H9 (cell line): ENCODE measurements at regions not wholly inside any gene's neighbourhood (a gene's known extent, or its start where the extent isn't known, plus 50 kb on each side); places are given as distances from the start of the nearest gene placed in this dataset.

Source experiments
- DNase-seq: peaks from one replicate; pipeline ENCODE4 v3.0.0-alpha.2; 2017
- H2AFZ ChIP-seq: one replicate; pipeline ENCODE4 v1.6.1; 2013; ENCODE audit warnings: mild to moderate bottlenecking, low read length, control low read depth, moderate library complexity
- H2AK5ac ChIP-seq: 2 replicates; pipeline ENCODE4 v1.6.1; 2013; ENCODE audit warnings: low read length, control low read depth, mixed read lengths; ENCODE audit not compliant: insufficient read length
- H2BK120ac ChIP-seq: one replicate; pipeline ENCODE4 v1.6.1; 2013; ENCODE audit warnings: low read depth, mild to moderate bottlenecking, low read length, control low read depth, inconsistent platforms; ENCODE audit not compliant: poor library complexity, severe bottlenecking
- H2BK12ac ChIP-seq: 2 replicates; pipeline ENCODE4 v1.6.1; 2013; ENCODE audit warnings: low read length, control low read depth, mixed read lengths, low read depth; ENCODE audit not compliant: insufficient read length
- H2BK15ac ChIP-seq: 2 replicates; pipeline ENCODE4 v1.6.1; 2013; ENCODE audit warnings: low read depth, low read length, control low read depth
- H2BK20ac ChIP-seq: one replicate; pipeline ENCODE4 v1.6.1; 2013; ENCODE audit warnings: low read depth, mild to moderate bottlenecking, low read length, control low read depth, inconsistent platforms; ENCODE audit not compliant: poor library complexity, severe bottlenecking
- H2BK5ac ChIP-seq: 2 replicates; pipeline ENCODE4 v1.6.1; 2013; ENCODE audit warnings: low read length, control low read depth, mixed read lengths; ENCODE audit not compliant: insufficient read length
- H3K14ac ChIP-seq: 2 replicates; pipeline ENCODE4 v1.6.1; 2013; ENCODE audit warnings: low read length, control low read depth; ENCODE audit not compliant: insufficient read depth
- H3K18ac ChIP-seq: 2 replicates; pipeline ENCODE4 v1.6.1; 2013; ENCODE audit warnings: low read depth, mild to moderate bottlenecking, mixed read lengths, low read length, control low read depth; ENCODE audit not compliant: insufficient read length
- H3K23ac ChIP-seq: 2 replicates; pipeline ENCODE4 v1.6.1; 2013; ENCODE audit warnings: low read length, control low read depth, mixed read lengths, low read depth; ENCODE audit not compliant: insufficient read length
- H3K23me2 ChIP-seq: 2 replicates; pipeline ENCODE4 v1.6.1; 2013; ENCODE audit warnings: low read depth, mild to moderate bottlenecking, mixed read lengths, low read length, control low read depth; ENCODE audit not compliant: insufficient read length, poor library complexity, severe bottlenecking
- H3K27ac ChIP-seq: 2 replicates; pipeline ENCODE4 v1.5.1; 2013; ENCODE audit warnings: low read length, control low read depth, mixed read lengths, low read depth; ENCODE audit not compliant: insufficient read length
- H3K27me3 ChIP-seq: 2 replicates; pipeline ENCODE4 v1.6.1; 2013; ENCODE audit warnings: low read length, control low read depth, inconsistent platforms; ENCODE audit not compliant: insufficient read depth
- H3K4ac ChIP-seq: 2 replicates; pipeline ENCODE4 v1.6.1; 2013; ENCODE audit warnings: low read depth, mild to moderate bottlenecking, control low read depth, inconsistent platforms, low read length, moderate library complexity
- H3K4me1 ChIP-seq: 2 replicates; pipeline ENCODE4 v1.6.1; 2013; ENCODE audit warnings: low read length, control low read depth, inconsistent platforms; ENCODE audit not compliant: insufficient read depth
- H3K4me2 ChIP-seq: 2 replicates; pipeline ENCODE4 v1.6.1; 2013; ENCODE audit warnings: low read length, control low read depth, mixed read lengths; ENCODE audit not compliant: insufficient read length, insufficient read depth
- H3K56ac ChIP-seq: 2 replicates; pipeline ENCODE4 v1.6.1; 2013; ENCODE audit warnings: low read depth, mild to moderate bottlenecking, mixed read lengths, low read length, control low read depth; ENCODE audit not compliant: insufficient read length
- H3K79me1 ChIP-seq: 2 replicates; pipeline ENCODE4 v1.6.1; 2013; ENCODE audit warnings: low read depth, mild to moderate bottlenecking, moderate library complexity, low read length, control low read depth, inconsistent platforms; ENCODE audit not compliant: insufficient read depth, poor library complexity, severe bottlenecking
- H3K79me2 ChIP-seq: 2 replicates; pipeline ENCODE4 v1.6.1; 2013; ENCODE audit warnings: low read length, control low read depth, inconsistent platforms; ENCODE audit not compliant: insufficient read depth
- H3K9ac ChIP-seq: 2 replicates; pipeline ENCODE4 v1.6.1; 2013; ENCODE audit warnings: low read length, control low read depth, mixed read lengths; ENCODE audit not compliant: insufficient read length; ENCODE audit errors: extremely low read depth
- H3K9me3 ChIP-seq: one replicate; pipeline ENCODE4 v1.6.1; 2013; ENCODE audit warnings: low read depth, low read length, inconsistent platforms; ENCODE audit not compliant: control insufficient read depth
- H3T11ph ChIP-seq: one replicate; pipeline ENCODE4 v1.6.1; 2013; ENCODE audit warnings: mild to moderate bottlenecking, low read length, control low read depth, inconsistent platforms
- H4K20me1 ChIP-seq: one replicate; pipeline ENCODE4 v1.6.1; 2013; ENCODE audit not compliant: control insufficient read depth, insufficient read length, insufficient read depth
- H4K5ac ChIP-seq: 2 replicates; pipeline ENCODE4 v1.6.1; 2013; ENCODE audit warnings: low read depth, mild to moderate bottlenecking, mixed read lengths, low read length, control low read depth; ENCODE audit not compliant: insufficient read length
- H4K8ac ChIP-seq: replicated peaks from 2 replicates; pipeline ENCODE4 v1.6.1; 2013; ENCODE audit warnings: low read length, control low read depth, mixed read lengths, low read depth; ENCODE audit not compliant: insufficient read length
- H4K91ac ChIP-seq: 2 replicates; pipeline ENCODE4 v1.6.1; 2013; ENCODE audit warnings: low read depth, mild to moderate bottlenecking, moderate library complexity, mixed read lengths, low read length, control low read depth; ENCODE audit not compliant: insufficient read length
- H3K27ac Mint-ChIP-seq, 3 experiments: 2 replicates in 2 of 3; 3 replicates in 1 of 3; pipeline ENCODE4 v1.8.0; 2020 to 2021; ENCODE audit warnings: mixed read lengths in 3 of 3, mild to moderate bottlenecking in 1 of 3, moderate library complexity in 1 of 3
- H3K27me3 Mint-ChIP-seq: 2 replicates; pipeline ENCODE4 v1.8.0; 2021; ENCODE audit warnings: low read depth, mild to moderate bottlenecking, moderate library complexity, mixed read lengths
- H3K36me3 Mint-ChIP-seq, 3 experiments: 2 replicates in 2 of 3; 3 replicates in 1 of 3; pipeline ENCODE4 v1.8.0; 2020 to 2021; ENCODE audit warnings: low read depth in 3 of 3, mixed read lengths in 3 of 3; ENCODE audit not compliant: insufficient read depth in 1 of 3
- H3K4me1 Mint-ChIP-seq, 2 experiments: 2 replicates each; pipeline ENCODE4 v1.8.0; 2020; ENCODE audit warnings: mixed read lengths in 2 of 2
- H3K4me3 Mint-ChIP-seq, 2 experiments: 2 replicates in 1 of 2; 3 replicates in 1 of 2; pipeline ENCODE4 v1.8.0; 2020 to 2021; ENCODE audit warnings: mild to moderate bottlenecking in 2 of 2, mixed read lengths in 2 of 2, moderate library complexity in 1 of 2
- H3K9me3 Mint-ChIP-seq, 2 experiments: 2 replicates in 1 of 2; 3 replicates in 1 of 2; pipeline ENCODE4 v1.8.0; 2020; ENCODE audit warnings: mild to moderate bottlenecking in 2 of 2, mixed read lengths in 2 of 2, moderate library complexity in 1 of 2
- CTCF ChIP-seq: fragments of 200-600 bp; sonication (generic); conservative IDR thresholded peaks from 3 replicates; pipeline ENCODE4 v1.8.0; 2021; ENCODE audit warnings: antibody characterized with exemption, mild to moderate bottlenecking
- WGBS: extraction: QIAGEN DNeasy Blood & Tissue Kit; methylation state at CpG from one replicate; pipeline ENCODE4 v1.1.7; 2013; ENCODE audit warnings: missing lambda C conversion rate, low lambda C conversion rate, mixed read lengths; ENCODE audit not compliant: insufficient read length; ENCODE audit errors: extremely low coverage; 5-methylcytosine and 5-hydroxymethylcytosine counted together

- no peak overlapping the region for H3K4me2 ChIP-seq
- peaks cover 0 to 2% (median 0%) of the 10 kb centered on the region in 3 experiments; a peak in 1 of 7 replicates for H3K36me3 Mint-ChIP-seq
- TF ChIP-seq CTCF = no peak
Measured at GRCh38 chr6:112752305-112752704, 405.2 kb downstream of the RFPL4B start.

More at GRCh38 chr6:112752305-112752704, 405.2 kb downstream of the RFPL4B start:
- H2BK5ac ChIP-seq = no peak overlapping the region
- no peak overlapping the region for H3K27ac ChIP-seq
- H2BK15ac ChIP-seq = no peak overlapping the region
- no peaks in the 10 kb centered on the region for H3K27me3 ChIP-seq
- no peak overlapping the region for H2BK20ac ChIP-seq
- H3K18ac ChIP-seq = no peak overlapping the region
- no peak overlapping the region for H2AFZ ChIP-seq
- H3K9me3 Mint-ChIP-seq = peaks cover 0 to 3% of the 10 kb centered on the region in 2 experiments; a peak in 1 of 5 replicates
- no peak overlapping the region for H2BK120ac ChIP-seq
- H3K79me2 ChIP-seq = no peaks in the 10 kb centered on the region
- H4K20me1 ChIP-seq = no peaks in the 10 kb centered on the region
- H3K79me1 ChIP-seq = no peaks in the 10 kb centered on the region
- H3K9me3 ChIP-seq = no peaks in the 10 kb centered on the region
- no peak overlapping the region for H4K91ac ChIP-seq
- no peak overlapping the region for H2BK12ac ChIP-seq
- no peaks in the 10 kb centered on the region for H3K23me2 ChIP-seq
- H2AK5ac ChIP-seq = no peak overlapping the region
- H3K4ac ChIP-seq = no peak overlapping the region
- H3K4me3 Mint-ChIP-seq = no peak overlapping the region
- no CpG with 5 or more reads among the region's 2 CpGs for WGBS
- H3K4me1 ChIP-seq = no peaks in the 10 kb centered on the region
- H4K8ac ChIP-seq = no peak overlapping the region
- no peaks in the 10 kb centered on the region; a peak in 1 of 4 replicates for H3K4me1 Mint-ChIP-seq
- no peak overlapping the region for H3K27ac Mint-ChIP-seq
- no peak overlapping the region for H3T11ph ChIP-seq
- H3K9ac ChIP-seq = no peak overlapping the region
- no peaks in the 10 kb centered on the region for H3K27me3 Mint-ChIP-seq
- no peak overlapping the region for H3K14ac ChIP-seq
- no peak overlapping the region for H3K56ac ChIP-seq
- no peak overlapping the region for H4K5ac ChIP-seq
- H3K23ac ChIP-seq = no peak overlapping the region
- DNase-seq = no peak
